BLaER1 (cell line): ENCODE measurements at regions not wholly inside any gene's neighbourhood (a gene's known extent, or its start where the extent isn't known, plus 50 kb on each side); places are given as distances from the start of the nearest gene placed in this dataset.
"Not testable (repeated sequence)": the region's sequence is repeated elsewhere in the genome, so short reads cannot be mapped to it uniquely, and the experiment has no call there.

Experiments
- H3K27ac ChIP-seq: shearing (Covaris generic); formaldehyde crosslinking; 2 replicates; pipeline ENCODE4 v1.8.1; 2022
- H3K27me3 ChIP-seq: shearing (Covaris generic); formaldehyde crosslinking; 2 replicates; pipeline ENCODE4 v1.8.1; 2022
- H3K36me3 ChIP-seq: shearing (Covaris generic); formaldehyde crosslinking; 2 replicates; pipeline ENCODE4 v1.8.1; 2022
- H3K4me1 ChIP-seq: shearing (Covaris generic); formaldehyde crosslinking; 2 replicates; pipeline ENCODE4 v1.8.1; 2022
- H3K4me2 ChIP-seq: shearing (Covaris generic); formaldehyde crosslinking; 2 replicates; pipeline ENCODE4 v1.8.1; 2022
- H3K4me3 ChIP-seq: shearing (Covaris generic); formaldehyde crosslinking; 2 replicates; pipeline ENCODE4 v1.8.1; 2022
- H3K9ac ChIP-seq: shearing (Covaris generic); formaldehyde crosslinking; 2 replicates; pipeline ENCODE4 v1.8.1; 2022
- H3K9me3 ChIP-seq: shearing (Covaris generic); formaldehyde crosslinking; 2 replicates; pipeline ENCODE4 v1.8.1; 2022
- H4K20me1 ChIP-seq: shearing (Covaris generic); formaldehyde crosslinking; 2 replicates; pipeline ENCODE4 v1.8.1; 2022
- Cebpa-rat ChIP-seq: shearing (Covaris generic); IDR thresholded peaks from 2 replicates; pipeline ENCODE4 v1.8.1; 2022

GRCh38 chr3:94821241-94821640 is 758.4 kb downstream of the NSUN3 start:
- Histone ChIP-seq H3K9ac (no peak overlapping the region), H3K27ac (no peak overlapping the region), H3K36me3 (no peaks in the 10 kb centered on the region), H3K9me3 (no peaks in the 10 kb centered on the region), H4K20me1 (no peaks in the 10 kb centered on the region), H3K4me3 (no peak overlapping the region), H3K27me3 (no peaks in the 10 kb centered on the region), H3K4me1 (no peaks in the 10 kb centered on the region), H3K4me2 (no peak overlapping the region)
- TF ChIP-seq Cebpa-rat = no peak

- Histone ChIP-seq H3K36me3 (no peaks in the 10 kb centered on the region), H4K20me1 (no peaks in the 10 kb centered on the region), H3K27ac (no peak overlapping the region), H3K9ac (no peak overlapping the region), H3K4me2 (no peak overlapping the region), H3K9me3 (no peaks in the 10 kb centered on the region), H3K27me3 (no peaks in the 10 kb centered on the region), H3K4me1 (no peaks in the 10 kb centered on the region), H3K4me3 (no peak overlapping the region)
- TF ChIP-seq Cebpa-rat = no peak
These were observed 759.4 kb downstream of the NSUN3 start for GRCh38 chr3:94822298-94822697.

GRCh38 chr3:94846251-94846650 is 783.4 kb downstream of the NSUN3 start:
- not testable (repeated sequence) for H3K27ac ChIP-seq, H4K20me1 ChIP-seq, H3K36me3 ChIP-seq, H3K9ac ChIP-seq, H3K9me3 ChIP-seq, H3K4me2 ChIP-seq, H3K4me3 ChIP-seq, H3K27me3 ChIP-seq, H3K4me1 ChIP-seq

GRCh38 chr3:94862703-94863102 is 799.8 kb downstream of the NSUN3 start:
- H3K9ac ChIP-seq = no peak overlapping the region
- no peak overlapping the region for H3K4me3 ChIP-seq
- no peaks in the 10 kb centered on the region for H3K36me3 ChIP-seq
- no peak overlapping the region for H3K4me2 ChIP-seq
- no peak overlapping the region for H3K27ac ChIP-seq
- peaks cover 41% of the 10 kb centered on the region for H3K9me3 ChIP-seq
- H3K4me1 ChIP-seq = no peaks in the 10 kb centered on the region
- TF ChIP-seq Cebpa-rat = no peak
- no peaks in the 10 kb centered on the region for H3K27me3 ChIP-seq
- H4K20me1 ChIP-seq = no peaks in the 10 kb centered on the region

- Histone ChIP-seq H3K4me1 (no peaks in the 10 kb centered on the region), H4K20me1 (no peaks in the 10 kb centered on the region), H3K9me3 (peaks cover 16% of the 10 kb centered on the region), H3K27me3 (no peaks in the 10 kb centered on the region), H3K36me3 (no peaks in the 10 kb centered on the region), H3K9ac (no peak overlapping the region), H3K4me2 (no peak overlapping the region), H3K4me3 (no peak overlapping the region), H3K27ac (no peak overlapping the region)
- peak; percentile 65; the same call in 1 of the 2 replicates for TF ChIP-seq Cebpa-rat
These were observed 806.2 kb downstream of the NSUN3 start for GRCh38 chr3:94869059-94869547.

- H3K4me2 ChIP-seq = no peak overlapping the region
- H3K4me1 ChIP-seq = no peaks in the 10 kb centered on the region
- no peak overlapping the region for H3K27ac ChIP-seq
- H3K9me3 ChIP-seq = peaks cover 17% of the 10 kb centered on the region
- H3K9ac ChIP-seq = no peak overlapping the region
- no peak overlapping the region for H3K4me3 ChIP-seq
- H4K20me1 ChIP-seq = no peaks in the 10 kb centered on the region
- H3K27me3 ChIP-seq = no peaks in the 10 kb centered on the region
- no peak for TF ChIP-seq Cebpa-rat
- no peaks in the 10 kb centered on the region for H3K36me3 ChIP-seq
These were observed 810.9 kb downstream of the NSUN3 start for GRCh38 chr3:94873751-94874150.

GRCh38 chr3:94875149-94875548 is 812.3 kb downstream of the NSUN3 start:
- H4K20me1 ChIP-seq = no peaks in the 10 kb centered on the region
- no peak for TF ChIP-seq Cebpa-rat
- H3K4me3 ChIP-seq = no peak overlapping the region
- no peak overlapping the region for H3K27ac ChIP-seq
- peaks cover 17% of the 10 kb centered on the region for H3K9me3 ChIP-seq
- H3K4me1 ChIP-seq = no peaks in the 10 kb centered on the region
- no peaks in the 10 kb centered on the region for H3K27me3 ChIP-seq
- H3K4me2 ChIP-seq = no peak overlapping the region
- no peaks in the 10 kb centered on the region for H3K36me3 ChIP-seq
- H3K9ac ChIP-seq = no peak overlapping the region

GRCh38 chr3:94887065-94887464 is 824.2 kb downstream of the NSUN3 start:
- H3K9ac ChIP-seq = no peak overlapping the region
- no peak overlapping the region for H3K4me3 ChIP-seq
- TF ChIP-seq Cebpa-rat = no peak
- H3K4me1 ChIP-seq = no peaks in the 10 kb centered on the region
- H3K9me3 ChIP-seq = no peaks in the 10 kb centered on the region
- H3K27ac ChIP-seq = no peak overlapping the region
- no peaks in the 10 kb centered on the region for H4K20me1 ChIP-seq
- no peaks in the 10 kb centered on the region for H3K27me3 ChIP-seq
- no peaks in the 10 kb centered on the region for H3K36me3 ChIP-seq
- no peak overlapping the region for H3K4me2 ChIP-seq

- Histone ChIP-seq H3K27ac (no peak overlapping the region), H3K9ac (no peak overlapping the region), H3K4me2 (no peak overlapping the region), H3K36me3 (no peaks in the 10 kb centered on the region), H3K9me3 (no peaks in the 10 kb centered on the region), H3K27me3 (no peaks in the 10 kb centered on the region), H4K20me1 (no peaks in the 10 kb centered on the region), H3K4me1 (no peaks in the 10 kb centered on the region), H3K4me3 (no peak overlapping the region)
- no peak for TF ChIP-seq Cebpa-rat
These were observed 834.1 kb downstream of the NSUN3 start for GRCh38 chr3:94896994-94897393.

- TF ChIP-seq Cebpa-rat = no peak
These were observed 841.4 kb downstream of the NSUN3 start for GRCh38 chr3:94904156-94904674.

GRCh38 chr3:94909726-94910125 is 846.9 kb downstream of the NSUN3 start:
- Histone ChIP-seq H3K4me3 (no peak overlapping the region), H3K36me3 (no peaks in the 10 kb centered on the region), H3K27ac (no peak overlapping the region), H3K9ac (no peak overlapping the region), H3K9me3 (no peaks in the 10 kb centered on the region), H3K27me3 (no peaks in the 10 kb centered on the region), H4K20me1 (no peaks in the 10 kb centered on the region), H3K4me1 (no peaks in the 10 kb centered on the region), H3K4me2 (no peak overlapping the region)
- no peak for TF ChIP-seq Cebpa-rat

More at GRCh38 chr3:94904156-94904674, 841.4 kb downstream of the NSUN3 start:
- Histone ChIP-seq H3K36me3 (no peaks in the 10 kb centered on the region), H3K27me3 (no peaks in the 10 kb centered on the region), H3K9me3 (no peaks in the 10 kb centered on the region), H3K27ac (no peak overlapping the region), H3K4me2 (no peak overlapping the region), H4K20me1 (no peaks in the 10 kb centered on the region), H3K4me3 (no peak overlapping the region), H3K4me1 (no peaks in the 10 kb centered on the region), H3K9ac (no peak overlapping the region)
